Peyer's patch (tissue), 4 donors: ENCODE measurements at regions not wholly inside any gene's neighbourhood (a gene's known extent, or its start where the extent isn't known, plus 50 kb on each side); places are given as distances from the start of the nearest gene placed in this dataset.

Source experiments
- POLR2A ChIP-seq, 2 donors: fragments of 450-650 bp; IDR thresholded peaks; one replicate each; pipeline ENCODE4 v1.5.1; 2017; ENCODE audit warnings: antibody characterized with exemption in 2 of 2, mild to moderate bottlenecking in 2 of 2, moderate library complexity in 2 of 2
- TF ChIP-seq, protein P1 (sequence below), 6 experiments: fragments of 450-650 bp in 4 of 6; fragments of 200-600 bp in 2 of 6; sonication (generic) in 1 of 6; IDR thresholded peaks; one replicate each; pipeline ENCODE4 v1.5.1; 2017 to 2019; ENCODE audit warnings: antibody characterized with exemption in 6 of 6, mild to moderate bottlenecking in 3 of 6, moderate library complexity in 1 of 6

DNA sequence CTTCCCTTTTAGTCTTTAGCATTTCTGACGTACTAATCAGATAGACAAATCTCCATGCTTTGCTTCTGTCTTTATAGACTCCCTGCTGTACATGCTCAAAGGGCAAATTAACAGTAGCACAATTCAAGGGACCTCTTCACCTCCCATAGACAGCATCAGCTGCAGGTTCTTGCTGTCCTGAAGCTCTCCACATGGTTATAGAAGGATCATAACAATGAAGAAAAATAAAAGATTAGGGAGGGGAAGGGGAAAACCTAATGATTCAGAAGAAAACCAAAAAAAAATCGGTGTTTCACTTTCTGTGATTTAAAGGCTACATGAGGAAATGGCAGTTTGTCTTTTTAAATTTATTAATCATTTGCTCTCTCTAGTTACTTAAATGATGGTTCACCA is 155.5 kb downstream of the PTCSC3 start:
- TF ChIP-seq, protein P1, sequence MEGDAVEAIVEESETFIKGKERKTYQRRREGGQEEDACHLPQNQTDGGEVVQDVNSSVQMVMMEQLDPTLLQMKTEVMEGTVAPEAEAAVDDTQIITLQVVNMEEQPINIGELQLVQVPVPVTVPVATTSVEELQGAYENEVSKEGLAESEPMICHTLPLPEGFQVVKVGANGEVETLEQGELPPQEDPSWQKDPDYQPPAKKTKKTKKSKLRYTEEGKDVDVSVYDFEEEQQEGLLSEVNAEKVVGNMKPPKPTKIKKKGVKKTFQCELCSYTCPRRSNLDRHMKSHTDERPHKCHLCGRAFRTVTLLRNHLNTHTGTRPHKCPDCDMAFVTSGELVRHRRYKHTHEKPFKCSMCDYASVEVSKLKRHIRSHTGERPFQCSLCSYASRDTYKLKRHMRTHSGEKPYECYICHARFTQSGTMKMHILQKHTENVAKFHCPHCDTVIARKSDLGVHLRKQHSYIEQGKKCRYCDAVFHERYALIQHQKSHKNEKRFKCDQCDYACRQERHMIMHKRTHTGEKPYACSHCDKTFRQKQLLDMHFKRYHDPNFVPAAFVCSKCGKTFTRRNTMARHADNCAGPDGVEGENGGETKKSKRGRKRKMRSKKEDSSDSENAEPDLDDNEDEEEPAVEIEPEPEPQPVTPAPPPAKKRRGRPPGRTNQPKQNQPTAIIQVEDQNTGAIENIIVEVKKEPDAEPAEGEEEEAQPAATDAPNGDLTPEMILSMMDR (IDR thresholded peaks at IDR 0.05) = no peak
- no peak for TF ChIP-seq POLR2A (IDR thresholded peaks at IDR 0.05)
